Adrenal gland (tissue), 5 donors: ENCODE measurements at regions not wholly inside any gene's neighbourhood (a gene's known extent, or its start where the extent isn't known, plus 50 kb on each side); places are given as distances from the start of the nearest gene placed in this dataset.

Source experiments
- POLR2A ChIP-seq, 2 donors: fragments of 450-650 bp; IDR thresholded peaks; one replicate each; pipeline ENCODE4 v1.6.1; 2017; ENCODE audit warnings: antibody characterized with exemption in 2 of 2, mild to moderate bottlenecking in 2 of 2, moderate library complexity in 1 of 2
- TF ChIP-seq, protein P1 (sequence below), 6 experiments: fragments of 450-650 bp in 4 of 6; fragments of 200-600 bp in 2 of 6; sonication (generic) in 1 of 6; IDR thresholded peaks; 1 replicate in 5 of 6; 2 replicates in 1 of 6; pipeline versions ENCODE4 v1.5.1 to v1.8.0; 2016 to 2021; ENCODE audit warnings: antibody characterized with exemption in 6 of 6, mild to moderate bottlenecking in 2 of 6, moderate library complexity in 1 of 6
- donor health status: DM: no; HTN: no; CAD: no.

DNA sequence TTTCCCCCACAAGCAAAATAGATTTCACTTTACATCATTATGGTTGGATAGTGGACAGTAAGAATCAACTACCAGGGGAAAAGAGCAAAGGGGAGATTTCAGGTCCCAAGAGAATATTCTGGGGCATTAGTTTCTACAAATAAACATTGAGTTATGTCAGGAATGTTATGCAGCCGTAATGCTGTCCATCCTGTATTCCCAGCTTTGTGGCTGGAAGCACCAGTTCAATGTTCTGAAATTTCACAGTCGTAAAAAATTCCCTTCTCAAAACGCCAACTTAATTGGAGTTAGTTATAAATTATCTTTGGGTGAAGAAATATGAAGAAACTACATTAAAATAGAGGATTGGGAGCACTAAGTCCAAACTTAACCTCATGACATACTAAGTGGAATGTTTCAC lies 141.5 kb upstream of the FIGN start:
- TF ChIP-seq, protein P1, sequence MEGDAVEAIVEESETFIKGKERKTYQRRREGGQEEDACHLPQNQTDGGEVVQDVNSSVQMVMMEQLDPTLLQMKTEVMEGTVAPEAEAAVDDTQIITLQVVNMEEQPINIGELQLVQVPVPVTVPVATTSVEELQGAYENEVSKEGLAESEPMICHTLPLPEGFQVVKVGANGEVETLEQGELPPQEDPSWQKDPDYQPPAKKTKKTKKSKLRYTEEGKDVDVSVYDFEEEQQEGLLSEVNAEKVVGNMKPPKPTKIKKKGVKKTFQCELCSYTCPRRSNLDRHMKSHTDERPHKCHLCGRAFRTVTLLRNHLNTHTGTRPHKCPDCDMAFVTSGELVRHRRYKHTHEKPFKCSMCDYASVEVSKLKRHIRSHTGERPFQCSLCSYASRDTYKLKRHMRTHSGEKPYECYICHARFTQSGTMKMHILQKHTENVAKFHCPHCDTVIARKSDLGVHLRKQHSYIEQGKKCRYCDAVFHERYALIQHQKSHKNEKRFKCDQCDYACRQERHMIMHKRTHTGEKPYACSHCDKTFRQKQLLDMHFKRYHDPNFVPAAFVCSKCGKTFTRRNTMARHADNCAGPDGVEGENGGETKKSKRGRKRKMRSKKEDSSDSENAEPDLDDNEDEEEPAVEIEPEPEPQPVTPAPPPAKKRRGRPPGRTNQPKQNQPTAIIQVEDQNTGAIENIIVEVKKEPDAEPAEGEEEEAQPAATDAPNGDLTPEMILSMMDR (IDR thresholded peaks at IDR 0.05), result no peak
- TF ChIP-seq POLR2A (IDR thresholded peaks at IDR 0.05), result no peak
